ENCODE measurements at regions not wholly inside any gene's neighbourhood (a gene's known extent, or its start where the extent isn't known, plus 50 kb on each side); places are given as distances from the start of the nearest gene placed in this dataset.
"Not testable (repeated sequence)": the region's sequence is repeated elsewhere in the genome, so short reads cannot be mapped to it uniquely, and the experiment has no call there.

GRCh38 chr15:22274376-22274775 lies 184.3 kb upstream of the GOLGA6L22 start:
- H3K4me1 ChIP-seq, H3K27me3 ChIP-seq, H3K36me3 ChIP-seq, H3K27ac ChIP-seq, H3K4me3 ChIP-seq, DNase-seq, H3K9me3 ChIP-seq: not testable (repeated sequence)

DNA sequence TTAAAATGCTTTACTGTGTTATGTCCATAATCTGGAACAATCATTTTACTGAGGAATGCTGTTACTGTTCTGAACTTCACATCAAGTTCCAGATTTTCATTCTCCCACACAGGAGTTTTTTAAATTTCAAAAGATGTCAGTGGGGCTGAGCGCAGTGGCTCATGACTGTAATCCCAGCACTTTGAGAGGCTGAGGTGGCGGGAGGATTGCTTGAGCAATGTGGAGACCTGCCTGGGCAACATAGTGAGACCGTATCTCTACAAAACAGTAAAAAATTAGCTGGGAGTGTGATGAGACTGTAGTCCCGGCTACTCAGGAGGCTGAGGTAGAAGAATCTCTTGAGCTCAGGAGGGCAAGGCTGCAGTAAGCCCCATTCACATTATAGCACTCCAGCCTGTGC lies 177.9 kb upstream of the GOLGA6L22 start:
- not testable (repeated sequence) for H3K9me3 ChIP-seq, H3K4me3 ChIP-seq, H3K4me1 ChIP-seq, H3K36me3 ChIP-seq, H3K27ac ChIP-seq, DNase-seq, H3K27me3 ChIP-seq

GRCh38 chr15:22282794-22283533 lies 175.7 kb upstream of the GOLGA6L22 start:
- not testable (repeated sequence) for H3K4me3 ChIP-seq, H3K9me3 ChIP-seq, H3K27me3 ChIP-seq, H3K27ac ChIP-seq, DNase-seq, H3K4me1 ChIP-seq, H3K36me3 ChIP-seq

- H3K9me3 ChIP-seq, H3K4me1 ChIP-seq, H3K36me3 ChIP-seq, H3K27me3 ChIP-seq, H3K27ac ChIP-seq, DNase-seq, H3K4me3 ChIP-seq: not testable (repeated sequence)
Observed at GRCh38 chr15:22284795-22285420, 173.8 kb upstream of the GOLGA6L22 start.

- not testable (repeated sequence) for H3K4me3 ChIP-seq, DNase-seq, H3K9me3 ChIP-seq, H3K27me3 ChIP-seq, H3K27ac ChIP-seq, H3K36me3 ChIP-seq, H3K4me1 ChIP-seq
Observed at GRCh38 chr15:22291054-22291453, 167.6 kb upstream of the GOLGA6L22 start.

DNA sequence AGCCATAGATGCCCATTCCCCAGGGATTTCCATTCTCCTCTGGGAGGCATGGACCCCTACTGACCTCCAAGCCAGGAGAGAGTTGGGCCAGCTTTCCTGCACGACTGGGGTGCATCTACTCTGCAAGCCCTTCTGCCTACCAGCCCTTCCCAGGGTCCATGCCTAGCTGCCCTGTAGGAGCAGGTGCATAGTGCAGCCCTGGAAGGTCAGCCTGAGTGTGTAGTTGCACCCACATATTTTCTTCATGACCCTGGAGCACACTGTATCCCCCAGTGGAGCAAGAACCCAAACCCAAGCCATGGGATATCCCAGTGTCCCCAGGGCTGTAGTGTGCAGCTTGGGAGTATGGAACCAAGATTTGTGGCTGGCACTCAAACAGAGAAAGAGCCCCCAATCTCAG lies 155.6 kb upstream of the GOLGA6L22 start:
- not testable (repeated sequence) for H3K36me3 ChIP-seq, H3K4me1 ChIP-seq, H3K9me3 ChIP-seq, DNase-seq, H3K27me3 ChIP-seq, H3K4me3 ChIP-seq, H3K27ac ChIP-seq

Small RNA genes in the stretch of these regions (small RNA-seq; reads per million reads assigned to genes)
- gene MIR1268A: 0 reads per million in 2 donors
